ENCODE measurements at regions not wholly inside any gene's neighbourhood (a gene's known extent, or its start where the extent isn't known, plus 50 kb on each side); places are given as distances from the start of the nearest gene placed in this dataset.

DNA sequence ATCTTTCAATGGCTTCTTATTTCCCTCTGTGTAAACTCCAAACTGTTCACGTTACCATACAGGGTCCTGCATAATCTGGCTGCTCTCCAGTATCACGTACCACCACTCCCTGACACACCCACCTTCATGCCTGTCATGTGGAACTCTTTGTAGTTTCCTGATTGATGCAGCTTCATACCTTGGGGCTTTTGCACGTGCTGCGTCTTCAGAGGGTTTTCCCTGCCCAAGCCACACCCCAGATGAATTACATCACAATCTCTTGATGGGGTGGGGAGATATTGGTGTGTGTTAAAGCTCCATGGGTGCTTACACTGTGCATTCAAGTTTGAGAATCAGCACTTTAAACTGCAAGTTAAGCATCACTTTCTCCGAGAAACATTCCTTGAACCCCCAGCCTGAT, 101.9 kb downstream of the CT47B1 start:
- TF ChIP-seq POLR2AphosphoS5 (IDR thresholded peaks at IDR 0.05) (no peak), EP300 (IDR thresholded peaks at IDR 0.05) (no peak)
- TF ChIP-seq, protein P1, sequence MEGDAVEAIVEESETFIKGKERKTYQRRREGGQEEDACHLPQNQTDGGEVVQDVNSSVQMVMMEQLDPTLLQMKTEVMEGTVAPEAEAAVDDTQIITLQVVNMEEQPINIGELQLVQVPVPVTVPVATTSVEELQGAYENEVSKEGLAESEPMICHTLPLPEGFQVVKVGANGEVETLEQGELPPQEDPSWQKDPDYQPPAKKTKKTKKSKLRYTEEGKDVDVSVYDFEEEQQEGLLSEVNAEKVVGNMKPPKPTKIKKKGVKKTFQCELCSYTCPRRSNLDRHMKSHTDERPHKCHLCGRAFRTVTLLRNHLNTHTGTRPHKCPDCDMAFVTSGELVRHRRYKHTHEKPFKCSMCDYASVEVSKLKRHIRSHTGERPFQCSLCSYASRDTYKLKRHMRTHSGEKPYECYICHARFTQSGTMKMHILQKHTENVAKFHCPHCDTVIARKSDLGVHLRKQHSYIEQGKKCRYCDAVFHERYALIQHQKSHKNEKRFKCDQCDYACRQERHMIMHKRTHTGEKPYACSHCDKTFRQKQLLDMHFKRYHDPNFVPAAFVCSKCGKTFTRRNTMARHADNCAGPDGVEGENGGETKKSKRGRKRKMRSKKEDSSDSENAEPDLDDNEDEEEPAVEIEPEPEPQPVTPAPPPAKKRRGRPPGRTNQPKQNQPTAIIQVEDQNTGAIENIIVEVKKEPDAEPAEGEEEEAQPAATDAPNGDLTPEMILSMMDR (IDR thresholded peaks at IDR 0.05) = no peak

All from stomach (tissue), 4 donors.